ENCODE measurements at regions not wholly inside any gene's neighbourhood (a gene's known extent, or its start where the extent isn't known, plus 50 kb on each side); places are given as distances from the start of the nearest gene placed in this dataset.
"Not testable (repeated sequence)": the region's sequence is repeated elsewhere in the genome, so short reads cannot be mapped to it uniquely, and the experiment has no call there.

- no peak for DNase-seq
Measured at GRCh38 chr20:55678970-55679667, 326.2 kb downstream of the CBLN4 start.

GRCh38 chr20:55678126-55678525, 327.2 kb downstream of the CBLN4 start:
- DNase-seq: no peak

DNA sequence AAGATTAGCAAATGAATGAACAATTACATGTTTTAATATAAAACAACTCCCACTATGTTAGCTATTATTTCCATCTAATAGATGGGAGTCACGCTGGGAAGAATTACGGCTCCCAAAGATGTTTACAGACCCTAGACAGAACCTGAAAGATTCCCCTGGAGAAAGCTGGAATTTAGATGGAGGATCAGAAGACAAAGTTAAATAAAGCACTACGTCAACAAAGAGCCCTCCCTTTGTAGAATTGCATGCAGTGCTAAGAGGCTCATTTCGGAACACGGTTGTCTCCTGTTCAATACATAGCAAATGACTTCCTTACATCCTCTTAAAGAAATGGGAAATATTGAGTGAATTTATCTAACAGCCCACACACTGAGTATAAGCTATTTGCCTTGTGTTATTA, 328.3 kb downstream of the CBLN4 start:
- no peak for DNase-seq

DNA sequence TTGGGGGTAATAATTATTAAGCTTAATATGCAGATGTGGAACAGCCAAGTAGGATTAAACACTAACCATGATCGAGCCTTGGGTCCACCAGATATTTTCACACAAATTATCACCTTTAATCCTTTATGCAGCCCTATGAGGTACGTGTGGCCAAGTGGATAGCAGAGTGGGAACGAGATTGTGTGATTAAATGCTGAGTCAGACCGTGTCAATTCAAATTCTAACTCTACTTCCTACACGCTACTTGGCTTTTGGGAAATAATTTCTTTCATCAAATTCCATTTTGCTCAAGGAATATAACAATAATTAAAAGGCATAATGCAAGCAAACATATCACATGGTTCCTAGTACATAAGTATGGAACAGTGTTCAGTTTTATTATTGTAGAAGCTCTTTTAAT, 329.2 kb downstream of the CBLN4 start:
- DNase-seq: no peak

- no peak for DNase-seq
Measured at GRCh38 chr20:55668631-55669030, 336.7 kb downstream of the CBLN4 start.

- no peak for DNase-seq
Measured at GRCh38 chr20:55667955-55668354, 337.4 kb downstream of the CBLN4 start.

GRCh38 chr20:55667024-55667423, 338.3 kb downstream of the CBLN4 start:
- no peak for DNase-seq

- no peak for DNase-seq
Measured at GRCh38 chr20:55656231-55656775, 349.0 kb downstream of the CBLN4 start.

- no peak for DNase-seq
Measured at GRCh38 chr20:55650657-55651360, 354.5 kb downstream of the CBLN4 start.

- DNase-seq: no peak
Measured at GRCh38 chr20:55649254-55649653, 356.1 kb downstream of the CBLN4 start.

- DNase-seq: no peak
Measured at GRCh38 chr20:55646851-55647250, 358.5 kb downstream of the CBLN4 start.

- no peak for DNase-seq
Measured at GRCh38 chr20:55641497-55641896, 363.8 kb downstream of the CBLN4 start.

DNA sequence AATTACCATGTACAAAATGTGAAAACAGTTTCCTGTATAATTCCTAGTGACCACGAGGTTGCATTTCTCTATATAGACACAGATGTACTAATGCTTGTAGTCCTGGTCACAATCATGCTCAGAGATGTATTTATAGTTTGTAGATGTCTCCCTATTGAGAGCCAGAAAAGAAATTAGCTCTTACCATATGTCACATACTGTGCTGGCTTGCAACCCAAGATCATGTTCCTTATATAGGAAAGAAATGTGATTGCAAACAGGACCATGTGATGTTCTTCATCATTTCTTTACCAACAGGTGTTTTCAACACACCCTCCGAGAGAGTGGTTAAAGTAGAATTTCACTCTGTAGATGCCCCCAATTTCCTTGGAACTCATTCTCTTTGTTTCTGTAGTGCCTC, 369.4 kb downstream of the CBLN4 start:
- no peak for DNase-seq

GRCh38 chr20:55632592-55632991, 372.7 kb downstream of the CBLN4 start:
- no peak for DNase-seq

- DNase-seq: not testable (repeated sequence)
Measured at GRCh38 chr20:55629143-55629542, 376.2 kb downstream of the CBLN4 start.

DNA sequence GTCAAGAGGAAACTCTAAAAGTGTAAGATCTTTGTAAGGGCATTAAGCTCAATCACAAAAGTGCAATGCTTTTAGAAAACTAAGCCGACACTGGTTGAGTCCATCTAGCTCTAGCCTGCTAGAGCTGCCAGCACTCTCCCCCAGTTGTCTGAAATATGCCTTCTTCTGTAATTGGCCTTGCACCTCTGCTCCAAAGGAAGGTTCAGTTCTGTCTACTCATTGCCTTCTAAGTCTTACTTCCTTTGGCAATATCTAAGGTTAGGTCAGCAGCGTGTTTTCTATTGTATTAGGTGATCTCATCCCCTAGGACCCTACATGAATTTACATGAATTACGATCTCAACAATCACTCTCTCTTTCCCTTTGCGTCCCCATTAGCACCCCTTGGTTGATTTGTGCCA, 378.6 kb downstream of the CBLN4 start:
- DNase-seq: no peak

DNA sequence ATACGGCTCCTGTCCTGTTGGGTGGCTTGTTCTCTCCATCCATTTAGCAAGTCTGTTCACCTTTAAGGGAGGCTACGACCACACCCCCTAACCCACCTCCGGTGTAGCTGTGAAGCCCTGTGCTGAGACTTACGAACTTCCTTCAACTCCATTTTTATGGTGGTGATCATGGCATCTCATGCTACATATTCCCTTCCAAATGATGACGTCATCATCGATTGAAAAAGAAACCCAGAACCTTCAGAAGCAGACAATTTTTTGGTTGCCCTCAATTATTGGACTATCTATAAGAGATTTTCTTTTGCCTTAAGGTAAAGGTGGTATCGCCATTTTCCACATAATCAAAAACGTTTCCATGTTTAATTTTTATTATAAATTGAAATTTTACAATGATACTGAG, 389.0 kb downstream of the CBLN4 start:
- no peak for DNase-seq

GRCh38 chr20:55615818-55616217, 389.5 kb downstream of the CBLN4 start:
- DNase-seq: no peak

GRCh38 chr20:55614220-55614757, 391.0 kb downstream of the CBLN4 start:
- no peak for DNase-seq

GRCh38 chr20:55610756-55611155, 394.6 kb downstream of the CBLN4 start:
- no peak for DNase-seq

- no peak for DNase-seq
Measured at GRCh38 chr20:55605594-55605993, 399.7 kb downstream of the CBLN4 start.

DNA sequence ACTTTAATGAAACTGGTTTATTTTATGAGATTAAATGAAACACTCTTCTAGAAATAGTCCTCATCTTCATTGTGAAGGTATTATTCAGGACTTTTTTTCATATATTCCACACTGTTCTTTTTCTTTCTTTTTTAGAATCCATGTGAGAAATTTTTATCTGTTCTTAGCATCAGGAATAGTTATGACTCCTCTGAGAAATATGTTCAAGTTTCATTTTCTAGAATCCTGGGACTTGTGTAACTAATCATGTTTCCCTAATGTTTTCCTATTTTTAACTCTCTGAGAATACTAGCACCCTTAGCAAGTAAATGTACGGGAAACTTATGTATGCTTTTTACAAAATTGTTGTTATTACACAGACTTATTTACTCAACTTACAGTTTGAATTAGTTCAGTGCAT, 407.8 kb downstream of the CBLN4 start:
- no peak for DNase-seq

GRCh38 chr20:55596431-55596830, 408.9 kb downstream of the CBLN4 start:
- no peak for DNase-seq

DNA sequence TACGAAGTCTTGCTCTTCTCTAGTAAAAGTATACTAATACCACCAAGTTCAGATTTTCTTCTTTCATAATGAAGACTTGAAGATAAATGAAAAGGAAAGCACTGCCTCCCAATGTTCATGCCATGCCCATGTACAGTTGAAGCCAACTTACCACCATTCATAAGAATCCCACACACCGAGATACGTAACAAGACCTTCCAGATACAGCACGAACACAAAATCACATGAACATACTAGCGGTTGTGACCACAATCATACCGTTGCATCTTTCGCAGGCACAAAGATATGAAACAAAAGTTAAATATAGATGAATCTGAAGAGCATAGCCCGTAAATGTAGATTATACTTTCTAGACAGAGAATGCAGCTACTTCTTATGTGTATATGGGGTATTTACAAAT, 412.5 kb downstream of the CBLN4 start:
- no peak for DNase-seq
